GM19372 (cell line): ENCODE measurements at regions not wholly inside any gene's neighbourhood (a gene's known extent, or its start where the extent isn't known, plus 50 kb on each side); places are given as distances from the start of the nearest gene placed in this dataset.

Source experiments
- ATAC-seq: cut with Tn5 transposase; IDR thresholded peaks from one replicate; pipeline ENCODE4 v1.9.1; 2021; ENCODE audit warnings: mild to moderate bottlenecking, low read depth, moderate library complexity; ENCODE audit not compliant: unreplicated experiment

DNA sequence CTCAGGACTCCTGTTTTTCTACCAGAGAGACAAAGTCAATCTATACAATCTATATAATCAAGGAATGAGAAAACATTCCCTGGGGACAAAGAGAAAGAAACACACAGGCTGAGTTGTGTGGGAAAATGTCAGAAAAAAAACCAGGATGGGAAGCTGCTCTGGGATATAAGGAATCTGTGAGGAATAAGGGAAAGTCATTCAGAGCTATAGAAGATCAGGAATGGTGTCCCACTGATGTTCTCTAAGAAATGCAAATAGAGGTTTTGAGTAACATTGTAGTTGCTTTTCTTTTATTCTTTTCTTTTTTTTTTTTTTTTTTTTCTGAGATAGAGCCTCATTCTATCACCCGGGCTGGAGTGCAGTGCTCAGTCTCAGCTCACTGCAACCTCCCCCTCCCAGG is 605.9 kb upstream of the KLF4 start:
- no peak for ATAC-seq

- ATAC-seq: no peak
These were observed 605.1 kb upstream of the KLF4 start for GRCh38 chr9:108094676-108094993.

- ATAC-seq: no peak
These were observed 604.5 kb upstream of the KLF4 start for GRCh38 chr9:108093773-108094675.

DNA sequence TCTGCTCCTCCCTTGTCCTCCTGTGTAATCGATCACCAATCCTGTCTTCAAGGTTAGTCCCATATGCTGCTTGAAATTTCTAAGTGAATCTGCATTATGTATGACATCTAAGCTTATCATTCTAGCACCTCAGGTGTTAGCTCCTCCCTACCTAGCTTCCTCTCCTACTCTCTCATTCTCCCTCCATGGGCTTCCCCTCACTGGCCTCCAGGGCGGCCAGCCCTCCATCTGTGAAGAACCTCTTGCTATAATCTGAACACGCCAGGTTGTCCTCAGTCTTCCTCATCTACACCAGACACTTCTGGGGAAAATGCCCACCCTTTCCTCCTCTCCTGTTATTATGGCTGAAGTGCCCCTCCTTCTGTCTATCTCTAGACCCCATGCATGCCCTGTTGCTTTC is 599.3 kb upstream of the KLF4 start:
- ATAC-seq: no peak

- ATAC-seq: no peak
These were observed 598.2 kb upstream of the KLF4 start for GRCh38 chr9:108087781-108088180.

DNA sequence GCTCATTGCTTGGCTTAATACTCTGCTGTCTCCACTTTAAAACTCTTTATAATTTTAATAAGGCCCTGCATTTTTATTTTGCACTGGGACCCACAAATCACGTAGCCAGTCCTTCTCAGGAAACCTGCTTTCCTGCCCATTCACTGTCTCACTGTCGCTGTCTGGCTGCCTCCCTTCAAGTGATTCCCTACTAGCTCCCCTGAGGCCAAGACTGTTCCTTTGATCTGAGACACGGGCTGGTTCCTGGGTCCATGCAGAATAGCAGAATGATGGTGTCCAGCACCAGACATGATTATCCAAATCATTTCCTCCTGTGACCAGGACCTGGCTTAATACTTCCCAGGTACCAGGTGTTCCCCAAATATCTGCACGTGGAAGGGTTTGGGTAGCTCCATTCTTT is 597.1 kb upstream of the KLF4 start:
- ATAC-seq: no peak

DNA sequence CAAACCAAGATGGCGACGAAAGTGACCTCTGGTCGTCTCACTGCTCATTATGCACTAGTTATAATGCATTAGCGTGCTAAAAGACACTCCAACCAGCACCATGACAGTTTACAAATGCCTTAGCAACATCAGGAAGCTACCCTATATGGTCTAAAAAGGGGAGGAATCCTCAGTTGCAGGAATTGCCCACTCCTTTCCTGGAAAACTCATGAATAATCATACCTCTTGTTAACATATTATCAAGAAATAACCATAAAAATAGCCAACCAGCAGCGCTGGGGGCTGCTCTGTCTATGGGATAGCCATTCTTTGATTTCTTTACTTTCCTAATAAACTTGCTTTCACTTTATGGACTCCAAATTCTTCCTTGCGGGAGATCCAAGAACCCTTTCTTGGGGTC is 595.7 kb upstream of the KLF4 start:
- no peak for ATAC-seq

GRCh38 chr9:108083796-108084352 is 594.3 kb upstream of the KLF4 start:
- ATAC-seq: no peak

DNA sequence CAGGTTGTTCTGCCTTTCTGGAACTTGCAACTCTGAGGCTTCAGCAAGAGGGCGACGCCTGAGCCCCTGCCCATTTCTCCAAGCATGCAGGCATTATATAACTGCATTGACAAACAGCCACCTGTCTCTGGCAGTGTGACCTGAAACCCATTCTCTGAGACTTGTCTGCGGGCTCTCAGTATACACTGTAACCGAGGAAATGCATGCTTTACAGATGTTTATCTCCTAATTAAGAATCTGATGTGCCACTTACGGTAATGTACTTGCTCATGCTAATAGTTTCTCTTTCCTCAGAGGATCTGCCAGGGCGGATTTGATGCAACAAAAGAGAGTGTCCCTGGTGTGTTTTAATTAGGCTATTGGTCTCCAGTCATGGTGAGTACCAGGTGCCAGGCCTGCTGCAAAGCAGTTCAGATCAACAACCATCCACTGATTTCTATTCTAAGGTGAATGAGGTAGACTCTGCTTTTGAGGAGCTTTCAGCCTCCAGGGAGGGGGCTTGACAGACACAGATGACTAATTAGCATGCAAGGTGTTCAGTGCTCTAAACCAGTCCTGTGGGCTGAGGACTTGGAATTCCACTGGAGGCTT is 593.7 kb upstream of the KLF4 start:
- no peak for ATAC-seq

DNA sequence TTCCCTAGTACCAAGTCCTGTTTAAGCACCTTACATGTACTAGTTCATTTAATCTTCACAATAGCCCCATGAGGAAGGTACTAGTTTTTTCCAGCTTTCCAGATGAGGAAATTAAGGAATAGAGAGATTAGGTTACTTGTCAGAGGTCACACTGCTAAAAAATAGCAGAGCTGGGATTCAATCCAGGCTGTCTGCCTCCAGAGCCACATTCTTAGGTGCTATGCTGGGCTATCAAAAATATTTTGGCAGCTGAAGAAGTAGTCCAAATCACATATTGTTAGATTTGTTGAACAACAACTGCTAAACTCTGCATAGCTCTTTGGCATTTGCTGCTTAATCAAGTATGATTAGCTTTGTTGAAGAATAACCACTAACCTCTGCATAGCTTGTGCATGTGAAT is 591.5 kb upstream of the KLF4 start:
- no peak for ATAC-seq

DNA sequence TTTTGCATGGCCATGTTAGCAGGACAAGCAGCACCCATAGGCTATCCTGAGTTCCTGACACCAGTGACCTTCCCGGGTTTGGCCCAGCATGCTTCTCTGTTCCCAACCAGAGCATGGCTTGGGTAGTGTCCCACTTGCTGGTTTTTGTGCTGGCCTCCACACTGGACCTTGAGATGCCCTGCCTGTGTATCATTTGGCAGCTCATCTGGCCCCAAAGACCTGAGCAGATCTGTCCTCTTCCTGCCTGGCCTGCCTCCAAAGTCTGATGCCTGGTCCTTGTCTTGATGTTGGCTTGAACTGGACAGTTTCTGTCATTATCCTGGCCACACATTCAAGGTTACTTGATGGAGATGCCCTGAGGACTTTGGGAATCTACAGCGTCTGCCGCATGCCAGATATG is 590.7 kb upstream of the KLF4 start:
- ATAC-seq: no peak

DNA sequence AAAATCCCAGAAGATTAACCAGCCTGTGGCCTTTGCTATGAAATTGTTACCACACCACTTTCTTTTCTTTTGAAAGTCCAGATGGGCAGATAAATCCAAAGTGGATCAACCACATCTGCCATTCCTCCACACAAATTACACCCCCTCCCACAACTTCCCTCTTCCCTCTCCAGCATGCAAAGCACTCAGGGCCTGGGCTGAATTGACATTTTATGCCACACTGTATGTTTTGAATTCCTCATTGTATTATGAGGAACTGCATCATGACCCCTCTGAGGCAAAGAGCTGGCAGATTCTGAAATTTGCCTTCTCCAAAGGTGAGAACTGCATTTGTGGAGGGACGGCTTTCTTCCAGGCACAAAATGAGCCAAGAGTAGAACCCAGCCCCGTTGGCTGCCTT is 589.2 kb upstream of the KLF4 start:
- ATAC-seq: no peak

- no peak for ATAC-seq
These were observed 588.8 kb upstream of the KLF4 start for GRCh38 chr9:108078375-108078774.

GRCh38 chr9:108077556-108077955 is 588.0 kb upstream of the KLF4 start:
- no peak for ATAC-seq

DNA sequence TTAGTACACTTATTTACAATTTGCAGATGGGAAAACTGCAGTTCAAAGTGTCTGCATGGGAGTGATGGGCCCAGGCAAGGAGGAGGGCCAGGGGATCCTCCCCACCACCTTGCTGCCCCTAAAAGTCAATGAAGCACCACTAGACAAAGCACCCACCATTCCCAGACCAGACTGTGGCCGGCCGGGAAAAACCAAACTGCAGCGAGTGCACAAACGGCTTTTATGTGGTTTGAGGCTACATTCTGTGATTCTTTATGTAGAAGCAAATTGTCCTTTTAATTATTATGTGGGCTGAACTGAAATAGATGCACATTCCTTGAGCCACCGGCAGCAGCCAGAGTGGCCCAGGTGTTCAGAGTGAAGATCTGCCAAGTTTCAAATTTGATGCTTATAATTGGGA is 585.3 kb upstream of the KLF4 start:
- ATAC-seq: no peak

DNA sequence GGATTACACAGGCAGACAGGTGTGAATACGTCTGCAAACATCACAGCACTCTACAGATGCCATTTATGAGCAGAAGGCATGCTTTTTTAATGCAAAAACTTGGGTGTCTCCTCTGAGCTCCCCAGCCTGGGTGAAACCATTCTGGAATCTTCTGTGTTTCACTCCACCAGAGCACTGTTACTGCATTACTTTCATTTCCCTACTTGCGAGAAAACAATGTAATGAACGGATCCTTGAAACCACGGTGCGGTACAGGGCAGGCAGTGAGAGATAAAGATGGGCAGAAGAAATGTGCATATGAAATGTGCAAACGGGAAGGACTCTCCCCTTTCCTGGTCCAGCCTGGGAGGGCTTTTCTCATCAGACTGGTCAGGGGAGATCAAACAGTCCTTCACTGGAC is 584.3 kb upstream of the KLF4 start:
- ATAC-seq: no peak

DNA sequence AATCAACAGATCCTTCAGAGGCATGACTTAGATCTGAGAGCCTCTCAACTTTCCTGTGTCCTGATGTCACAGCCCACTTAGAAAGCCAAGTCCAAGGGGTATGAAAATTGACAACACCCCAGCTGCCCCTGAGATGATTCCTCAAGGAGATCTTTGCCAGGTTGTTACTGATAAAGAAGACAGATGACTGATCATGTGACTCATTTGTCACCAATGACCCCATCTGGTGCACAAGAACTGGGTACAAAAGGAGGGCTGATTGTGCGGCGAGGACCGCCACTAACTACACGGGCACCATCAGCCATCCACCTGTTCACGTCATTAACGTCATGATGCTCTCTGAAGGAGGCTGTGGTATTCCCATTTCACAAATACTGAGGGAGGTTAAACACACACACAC is 583.2 kb upstream of the KLF4 start:
- no peak for ATAC-seq

DNA sequence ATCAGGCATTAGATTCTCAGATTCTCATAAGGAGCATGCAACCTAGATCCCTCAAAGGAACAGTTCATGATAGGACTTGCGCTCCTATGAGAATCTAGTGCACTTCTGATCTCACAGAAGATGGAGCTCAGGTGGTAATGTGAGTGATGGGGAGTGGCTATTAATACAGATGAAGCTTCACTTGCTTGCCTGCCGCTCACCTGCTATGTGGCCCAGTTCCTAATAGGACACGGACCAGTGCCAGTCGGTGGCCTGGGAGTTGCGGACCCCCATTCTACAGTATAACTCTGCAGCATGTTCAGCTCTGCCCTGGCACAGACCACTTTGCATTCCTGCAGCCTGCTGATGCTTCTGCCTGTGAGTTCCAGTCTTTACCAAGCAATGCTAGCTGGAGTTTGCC is 581.3 kb upstream of the KLF4 start:
- ATAC-seq: no peak

DNA sequence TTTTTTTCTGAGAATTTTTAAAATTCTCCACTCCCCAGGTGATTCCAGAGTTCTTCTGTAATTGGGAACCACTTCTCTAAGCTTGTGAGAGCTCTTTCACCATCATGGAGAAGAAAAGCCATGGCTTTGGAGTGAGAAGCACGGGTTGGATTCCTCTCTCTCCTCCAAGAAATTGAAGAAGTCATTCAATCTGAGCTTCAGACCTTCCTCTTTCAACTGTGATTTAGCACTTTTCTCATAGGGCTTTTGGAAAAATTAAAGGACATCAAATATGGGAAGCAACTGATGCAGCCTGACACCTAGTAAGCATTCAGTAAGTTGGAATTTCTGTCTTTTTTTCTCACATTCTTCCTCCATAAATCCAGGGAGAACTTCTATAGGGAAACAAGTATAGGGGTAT is 580.4 kb upstream of the KLF4 start:
- no peak for ATAC-seq

GRCh38 chr9:108062680-108063079 is 573.1 kb upstream of the KLF4 start:
- no peak for ATAC-seq

GRCh38 chr9:108060175-108060574 is 570.6 kb upstream of the KLF4 start:
- ATAC-seq: no peak

DNA sequence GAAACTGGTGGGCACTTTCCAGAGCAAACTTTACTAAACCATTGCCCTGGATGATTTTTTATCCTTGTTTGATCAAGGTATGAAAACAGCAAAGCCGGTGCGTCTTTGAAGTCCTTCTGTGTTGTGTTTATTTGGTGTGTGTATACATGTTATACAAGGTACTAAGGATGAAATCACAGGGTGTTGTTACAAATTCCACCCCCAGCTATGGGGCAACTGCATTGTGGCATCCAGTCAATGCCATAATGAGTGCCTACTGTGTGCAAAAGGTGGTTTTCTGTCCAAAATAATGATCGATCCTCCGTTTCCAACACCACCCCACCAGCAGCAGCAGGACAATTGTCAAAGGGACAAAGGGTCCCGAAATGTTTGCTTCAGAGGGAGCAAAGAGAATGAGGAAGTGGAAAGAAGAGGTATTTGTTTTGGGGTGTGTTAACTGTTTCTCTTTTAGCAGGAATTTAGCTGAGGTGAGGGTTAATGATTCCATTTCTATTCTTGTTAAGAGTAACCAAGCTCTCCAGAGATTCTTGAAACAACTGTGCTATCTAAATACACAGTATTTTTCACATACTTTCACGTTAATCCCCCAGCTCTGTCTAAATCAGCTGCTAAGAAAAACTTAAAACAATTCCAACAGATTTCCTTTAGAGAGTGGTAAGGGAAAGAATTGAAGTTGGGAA is 568.7 kb upstream of the KLF4 start:
- no peak for ATAC-seq
